HepG2 (cell line): ENCODE measurements at regions not wholly inside any gene's neighbourhood (a gene's known extent, or its start where the extent isn't known, plus 50 kb on each side); places are given as distances from the start of the nearest gene placed in this dataset.

Experiments
- ATF7 ChIP-seq, 2 experiments: fragments of 450-650 bp in 1 of 2; sonication (generic) in 1 of 2; formaldehyde crosslinking in 1 of 2; IDR thresholded peaks; 2 replicates each; pipeline versions ENCODE4 v1.4.0 to v1.6.1; 2016 to 2020; ENCODE audit warnings: antibody characterized with exemption in 1 of 2, mild to moderate bottlenecking in 1 of 2, missing genetic modification reagents in 1 of 2
- DBP ChIP-seq: sonication (generic); formaldehyde crosslinking; IDR thresholded peaks from 2 replicates; pipeline ENCODE4 v1.4.0; 2020; ENCODE audit warnings: missing genetic modification reagents; ENCODE audit errors: not compliant biosample characterization
- HINFP ChIP-seq: sonication (generic); formaldehyde crosslinking; IDR thresholded peaks from 2 replicates; pipeline ENCODE4 v1.4.0; 2020; ENCODE audit warnings: low read depth, mild to moderate bottlenecking, missing genetic modification reagents
- ISX ChIP-seq: sonication (generic); formaldehyde crosslinking; conservative IDR thresholded peaks from 2 replicates; pipeline ENCODE4 v1.5.0; 2020; ENCODE audit warnings: missing genetic modification reagents
- MLX ChIP-seq: IDR thresholded peaks from 2 replicates; pipeline ENCODE4 v1.6.1; 2016
- SIX1 ChIP-seq: sonication (generic); formaldehyde crosslinking; IDR thresholded peaks from 2 replicates; pipeline ENCODE4 v1.4.0; 2020; ENCODE audit warnings: missing genetic modification reagents, borderline replicate concordance
- SMAD1 ChIP-seq: sonication (generic); formaldehyde crosslinking; IDR thresholded peaks from 2 replicates; pipeline ENCODE4 v1.4.0; 2020; ENCODE audit warnings: missing genetic modification reagents, low read depth, mild to moderate bottlenecking, borderline replicate concordance
- STAT6 ChIP-seq: sonication (generic); formaldehyde crosslinking; IDR thresholded peaks from 2 replicates; pipeline ENCODE4 v1.4.0; 2020; ENCODE audit warnings: missing genetic modification reagents, mild to moderate bottlenecking, borderline replicate concordance
- TFE3 ChIP-seq: IDR thresholded peaks from 2 replicates; pipeline ENCODE4 v1.6.1; 2016
- ZFP90 ChIP-seq: sonication (generic); formaldehyde crosslinking; IDR thresholded peaks from 2 replicates; pipeline ENCODE4 v1.8.0; 2022; ENCODE audit warnings: missing genetic modification reagents, mild to moderate bottlenecking, inconsistent platforms, borderline replicate concordance
- ZMAT3 ChIP-seq: sonication (generic); formaldehyde crosslinking; conservative IDR thresholded peaks from 2 replicates; pipeline ENCODE4 v1.7.0; 2021; ENCODE audit warnings: missing genetic modification reagents
- ZNF136 ChIP-seq: sonication (generic); formaldehyde crosslinking; IDR thresholded peaks from 2 replicates; pipeline ENCODE4 v1.8.1; 2022; ENCODE audit warnings: low read depth, mild to moderate bottlenecking, moderate library complexity, missing genetic modification reagents
- ZNF646 ChIP-seq: sonication (generic); formaldehyde crosslinking; IDR thresholded peaks from 2 replicates; pipeline ENCODE4 v1.9.0; 2021; ENCODE audit warnings: mild to moderate bottlenecking, missing genetic modification reagents
- ZNF768 ChIP-seq: sonication (generic); formaldehyde crosslinking; IDR thresholded peaks from 2 replicates; pipeline ENCODE4 v1.4.0; 2020; ENCODE audit warnings: missing genetic modification reagents

- TF ChIP-seq STAT6, result no peak
- peak; percentile 39 for TF ChIP-seq ZFP90 (CRISPR knock-in tag)
- no peak for TF ChIP-seq ISX
- no peak for TF ChIP-seq SMAD1 (CRISPR knock-in tag)
- TF ChIP-seq MLX, result peak; percentile 81
- no peak for TF ChIP-seq DBP (CRISPR knock-in tag)
- TF ChIP-seq TFE3, result peak; percentile 51; the same call in 1 of the 2 replicates
- TF ChIP-seq ZNF136, result no peak
- TF ChIP-seq ZMAT3 (CRISPR knock-in tag), result no peak
- no peak for TF ChIP-seq HINFP (CRISPR knock-in tag)
- TF ChIP-seq ZNF768, result peak; percentile 70
- TF ChIP-seq ZNF646 (CRISPR knock-in tag), result peak; percentile 40; the same call in 1 of the 2 replicates
- peak; percentile 26; the same call in 1 of the 2 replicates for TF ChIP-seq SIX1
- TF ChIP-seq ATF7 (IDR thresholded peaks at IDR 0.05), result no peak
- 0 out of 2 replicates have a peak, but pooled peaks have one; percentile 42 for TF ChIP-seq ATF7 (CRISPR knock-in tag; IDR thresholded peaks at IDR 0.05)
These were observed 79.6 kb upstream of the SLC6A6 start (continued) for GRCh38 chr3:14322667-14323295.
